ENCODE measurements at regions not wholly inside any gene's neighbourhood (a gene's known extent, or its start where the extent isn't known, plus 50 kb on each side); places are given as distances from the start of the nearest gene placed in this dataset.
"Not testable (repeated sequence)": the region's sequence is repeated elsewhere in the genome, so short reads cannot be mapped to it uniquely, and the experiment has no call there.

DNA sequence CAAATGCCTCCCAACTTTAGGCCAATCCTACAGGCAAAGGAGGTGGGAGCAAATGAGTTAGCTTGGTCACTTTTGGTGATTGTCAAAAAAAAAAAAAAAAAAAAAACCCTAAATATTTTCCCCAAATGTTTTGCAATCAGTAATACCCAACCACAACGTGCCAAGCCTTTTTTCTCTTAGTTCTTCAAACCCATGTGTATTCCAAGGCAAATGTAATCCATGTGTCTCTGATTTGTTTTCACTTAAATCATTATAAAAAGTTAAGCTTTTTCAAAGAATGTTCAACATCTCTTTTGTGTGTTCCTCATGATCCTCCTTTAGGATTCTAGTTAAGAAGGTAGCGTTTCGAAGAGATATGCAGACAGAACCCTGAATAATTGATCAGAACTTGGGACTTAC, 328.4 kb downstream of the PAPSS1 start:
- DNase-seq (ENCODE audit: low read depth, low spot score), result no peak

- DNase-seq (ENCODE audit: low read depth, low spot score), result no peak
Observed at GRCh38 chr4:107391009-107391629, 328.9 kb downstream of the PAPSS1 start.

DNA sequence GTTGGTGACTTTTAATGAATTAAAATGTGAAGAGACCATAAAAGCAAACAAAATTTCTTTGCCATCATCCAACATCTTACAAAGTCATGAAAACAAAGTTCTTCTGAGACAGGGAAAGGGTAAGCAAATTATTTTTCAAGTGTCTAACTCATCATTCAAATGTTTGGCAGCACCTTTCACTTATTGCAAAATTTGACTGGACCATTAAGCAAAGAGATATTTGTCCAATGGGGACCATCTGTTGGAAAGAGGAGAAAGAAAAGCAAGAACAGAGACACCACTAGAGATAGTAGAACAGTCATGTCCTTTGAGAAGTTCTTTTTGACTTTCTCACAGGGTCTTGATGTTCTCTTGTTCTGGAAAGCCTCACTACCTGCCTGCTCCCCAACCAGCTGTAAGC, 330.1 kb downstream of the PAPSS1 start:
- no peak for DNase-seq (ENCODE audit: low read depth, low spot score)

GRCh38 chr4:107388736-107389274, 331.2 kb downstream of the PAPSS1 start:
- no peak for DNase-seq (ENCODE audit: low read depth, low spot score)

- DNase-seq (ENCODE audit: low read depth, low spot score), result no peak
Observed at GRCh38 chr4:107380836-107381438, 339.1 kb downstream of the PAPSS1 start.

DNA sequence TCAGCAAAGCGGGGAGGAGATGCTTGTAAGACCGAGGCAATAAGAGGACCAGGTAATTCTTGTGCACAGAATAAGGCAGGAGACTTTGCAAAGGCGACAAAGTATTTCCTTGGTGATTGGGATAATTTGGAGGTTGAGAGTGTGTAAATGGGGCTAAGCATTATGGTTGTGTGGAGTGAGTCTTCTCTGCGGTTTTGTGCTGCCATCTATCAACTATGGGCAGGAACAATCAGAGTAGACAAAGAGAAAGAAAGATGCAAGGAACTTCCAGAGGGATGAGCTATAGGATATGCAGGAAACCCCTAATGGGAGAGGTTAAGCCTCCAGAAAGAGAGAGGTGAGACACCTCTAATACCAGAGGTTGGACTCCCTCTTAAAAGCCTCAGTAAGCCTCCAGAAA, 339.8 kb downstream of the PAPSS1 start:
- no peak for DNase-seq (ENCODE audit: low read depth, low spot score)

GRCh38 chr4:107379054-107379869, 340.8 kb downstream of the PAPSS1 start:
- DNase-seq (ENCODE audit: low read depth, low spot score), result no peak

DNA sequence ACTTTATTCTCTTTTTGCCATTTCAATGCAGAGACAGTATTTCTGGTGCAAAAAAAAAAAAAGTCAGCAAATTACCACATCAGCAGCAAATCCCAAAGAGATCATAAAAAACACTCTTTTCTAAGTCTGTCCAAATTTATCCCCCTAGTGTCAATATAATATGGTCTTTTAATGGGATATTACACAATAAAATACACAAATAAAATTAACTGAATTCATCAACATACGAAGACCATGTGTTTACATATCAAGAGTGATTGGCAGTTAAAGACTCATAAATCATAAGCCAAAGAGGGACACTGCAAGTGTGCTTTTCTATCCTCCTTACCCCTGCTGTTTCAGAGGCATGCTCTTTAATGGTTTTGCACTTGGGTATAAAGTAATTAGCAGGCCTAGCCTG, 340.2 kb upstream of the DKK2 start:
- DNase-seq (ENCODE audit: low read depth, low spot score), result no peak

- no peak for DNase-seq (ENCODE audit: low read depth, low spot score)
Observed at GRCh38 chr4:107366900-107367299, 330.8 kb upstream of the DKK2 start.

GRCh38 chr4:107366016-107366735, 330.1 kb upstream of the DKK2 start:
- no peak for DNase-seq (ENCODE audit: low read depth, low spot score)

GRCh38 chr4:107363125-107363524, 327.0 kb upstream of the DKK2 start:
- DNase-seq (ENCODE audit: low read depth, low spot score), result no peak

DNA sequence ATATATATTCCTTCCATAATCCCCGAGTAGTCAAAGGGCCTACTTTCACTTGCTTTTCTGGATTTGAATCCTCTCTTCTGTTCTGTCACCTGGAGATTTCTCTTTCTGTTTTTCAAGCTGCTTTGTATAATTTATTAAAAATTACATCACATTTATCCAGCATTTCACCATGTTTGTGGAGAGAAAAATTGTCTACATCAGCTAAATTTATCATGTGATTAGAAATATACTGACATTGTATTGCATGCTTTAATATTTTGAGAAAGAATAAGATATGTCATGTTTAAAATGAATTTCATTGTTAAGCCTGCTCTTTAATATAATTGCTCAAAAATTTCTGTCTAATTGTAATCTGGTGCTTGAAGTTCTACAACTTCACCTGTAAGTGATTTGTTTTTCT, 323.1 kb upstream of the DKK2 start:
- DNase-seq (ENCODE audit: low read depth, low spot score), result no peak

GRCh38 chr4:107354304-107354703, 318.2 kb upstream of the DKK2 start:
- DNase-seq (ENCODE audit: low read depth, low spot score), result not testable (repeated sequence)

- no peak for DNase-seq (ENCODE audit: low read depth, low spot score)
Observed at GRCh38 chr4:107351196-107351595, 315.1 kb upstream of the DKK2 start.

GRCh38 chr4:107349732-107350131, 313.6 kb upstream of the DKK2 start:
- no peak for DNase-seq (ENCODE audit: low read depth, low spot score)

GRCh38 chr4:107349266-107349665, 313.2 kb upstream of the DKK2 start:
- no peak for DNase-seq (ENCODE audit: low read depth, low spot score)

- no peak for DNase-seq (ENCODE audit: low read depth, low spot score)
Observed at GRCh38 chr4:107348188-107349050, 312.3 kb upstream of the DKK2 start.

DNA sequence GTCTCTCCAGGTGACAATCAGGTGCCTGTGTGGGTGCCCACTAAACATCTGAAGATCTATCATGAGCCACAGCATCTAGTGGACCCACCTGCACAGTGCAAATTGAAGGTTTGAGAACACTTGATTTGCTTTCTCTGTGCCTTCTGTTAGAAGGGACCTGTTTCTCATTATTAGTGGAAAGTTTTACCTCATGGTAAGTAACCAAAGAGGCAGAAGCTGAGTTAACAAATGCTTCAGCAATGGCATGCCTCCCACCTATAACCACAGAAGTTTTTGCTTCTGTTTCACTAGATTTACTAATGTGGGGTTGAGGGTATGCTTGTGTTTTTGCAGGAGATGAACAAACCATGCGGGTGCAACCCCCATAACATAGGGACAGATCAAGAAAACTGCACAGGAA, 297.4 kb upstream of the DKK2 start:
- DNase-seq (ENCODE audit: low read depth, low spot score), result no peak

- DNase-seq (ENCODE audit: low read depth, low spot score), result not testable (repeated sequence)
Observed at GRCh38 chr4:107332656-107333055, 296.5 kb upstream of the DKK2 start.

GRCh38 chr4:107330916-107331315, 294.8 kb upstream of the DKK2 start:
- no peak for DNase-seq (ENCODE audit: low read depth, low spot score)

GRCh38 chr4:107319386-107319785, 283.3 kb upstream of the DKK2 start:
- DNase-seq (ENCODE audit: low read depth, low spot score), result no peak

All from smooth muscle cell of the brain vasculature (primary cell).